ENCODE measurements at regions not wholly inside any gene's neighbourhood (a gene's known extent, or its start where the extent isn't known, plus 50 kb on each side); places are given as distances from the start of the nearest gene placed in this dataset.
A peak's percentile ranks its signal among the peaks of the same experiment; 100 is the strongest.
"Not testable (repeated sequence)": the region's sequence is repeated elsewhere in the genome, so short reads cannot be mapped to it uniquely, and the experiment has no call there.

DNA sequence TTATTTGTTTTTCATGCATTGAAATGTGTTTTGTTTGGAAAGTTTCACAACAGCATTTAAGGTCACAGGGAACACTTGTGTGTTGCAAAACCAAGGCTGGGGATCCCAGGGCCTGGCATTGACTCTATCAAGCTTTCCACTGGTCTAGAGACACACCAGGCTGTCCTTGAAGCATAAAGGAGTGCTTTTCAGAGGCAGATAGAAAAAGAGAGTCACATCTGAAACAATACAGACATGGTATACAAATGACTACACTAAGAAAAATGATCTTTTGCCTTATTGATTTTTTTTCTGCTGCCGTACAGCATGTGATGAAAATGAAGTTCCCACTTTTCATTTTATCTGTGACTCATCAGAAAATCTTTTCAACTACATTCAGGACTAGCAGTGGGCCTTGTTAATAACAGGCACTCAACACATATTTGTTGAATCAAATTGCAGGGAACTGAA, 61.9 kb upstream of the ZCCHC2 start:
- H3K27ac ChIP-seq, result peak overlapping the region in 1 of 2 donors; percentile 66
- H3K4me3 ChIP-seq, result no peak overlapping the region
- TF ChIP-seq, protein P1, sequence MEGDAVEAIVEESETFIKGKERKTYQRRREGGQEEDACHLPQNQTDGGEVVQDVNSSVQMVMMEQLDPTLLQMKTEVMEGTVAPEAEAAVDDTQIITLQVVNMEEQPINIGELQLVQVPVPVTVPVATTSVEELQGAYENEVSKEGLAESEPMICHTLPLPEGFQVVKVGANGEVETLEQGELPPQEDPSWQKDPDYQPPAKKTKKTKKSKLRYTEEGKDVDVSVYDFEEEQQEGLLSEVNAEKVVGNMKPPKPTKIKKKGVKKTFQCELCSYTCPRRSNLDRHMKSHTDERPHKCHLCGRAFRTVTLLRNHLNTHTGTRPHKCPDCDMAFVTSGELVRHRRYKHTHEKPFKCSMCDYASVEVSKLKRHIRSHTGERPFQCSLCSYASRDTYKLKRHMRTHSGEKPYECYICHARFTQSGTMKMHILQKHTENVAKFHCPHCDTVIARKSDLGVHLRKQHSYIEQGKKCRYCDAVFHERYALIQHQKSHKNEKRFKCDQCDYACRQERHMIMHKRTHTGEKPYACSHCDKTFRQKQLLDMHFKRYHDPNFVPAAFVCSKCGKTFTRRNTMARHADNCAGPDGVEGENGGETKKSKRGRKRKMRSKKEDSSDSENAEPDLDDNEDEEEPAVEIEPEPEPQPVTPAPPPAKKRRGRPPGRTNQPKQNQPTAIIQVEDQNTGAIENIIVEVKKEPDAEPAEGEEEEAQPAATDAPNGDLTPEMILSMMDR (IDR thresholded peaks at IDR 0.05), result no peak
- peaks cover 0 to 4% of the 10 kb centered on the region in 2 donors for H3K9me3 ChIP-seq
- H3K4me1 ChIP-seq, result peaks cover 0 to 15% of the 10 kb centered on the region in 2 donors
- H3K36me3 ChIP-seq, result no peaks in the 10 kb centered on the region
- intact Hi-C loops (cut with DNase I), result no loop called here
- no peaks in the 10 kb centered on the region for H3K27me3 ChIP-seq
- ATAC-seq, result peak; percentile 81
- peak in 1 of 4 donors; percentile 44 for DNase-seq

GRCh38 chr18:62461591-62461990, 61.2 kb upstream of the ZCCHC2 start:
- Histone ChIP-seq H3K9me3 (peaks cover 0 to 4% of the 10 kb centered on the region in 2 donors), H3K27me3 (no peaks in the 10 kb centered on the region), H3K36me3 (no peaks in the 10 kb centered on the region), H3K27ac (no peak overlapping the region), H3K4me3 (no peak overlapping the region), H3K4me1 (peaks cover 0 to 15% of the 10 kb centered on the region in 2 donors)
- no peak for ATAC-seq
- TF ChIP-seq, protein P1 (IDR thresholded peaks at IDR 0.05), result no peak
- no peak for DNase-seq
- intact Hi-C loops (cut with DNase I), result no loop called here

GRCh38 chr18:62464266-62464665, 58.6 kb upstream of the ZCCHC2 start:
- DNase-seq, result no peak
- no peak overlapping the region for H3K4me3 ChIP-seq
- TF ChIP-seq, protein P1 (IDR thresholded peaks at IDR 0.05), result no peak
- H3K9me3 ChIP-seq, result peaks cover 0 to 4% of the 10 kb centered on the region in 2 donors
- H3K4me1 ChIP-seq, result peaks cover 0 to 15% of the 10 kb centered on the region in 2 donors
- no peak for ATAC-seq
- intact Hi-C loops (cut with DNase I), result no loop called here
- no peak overlapping the region for H3K27ac ChIP-seq
- no peaks in the 10 kb centered on the region for H3K36me3 ChIP-seq
- no peaks in the 10 kb centered on the region for H3K27me3 ChIP-seq

DNA sequence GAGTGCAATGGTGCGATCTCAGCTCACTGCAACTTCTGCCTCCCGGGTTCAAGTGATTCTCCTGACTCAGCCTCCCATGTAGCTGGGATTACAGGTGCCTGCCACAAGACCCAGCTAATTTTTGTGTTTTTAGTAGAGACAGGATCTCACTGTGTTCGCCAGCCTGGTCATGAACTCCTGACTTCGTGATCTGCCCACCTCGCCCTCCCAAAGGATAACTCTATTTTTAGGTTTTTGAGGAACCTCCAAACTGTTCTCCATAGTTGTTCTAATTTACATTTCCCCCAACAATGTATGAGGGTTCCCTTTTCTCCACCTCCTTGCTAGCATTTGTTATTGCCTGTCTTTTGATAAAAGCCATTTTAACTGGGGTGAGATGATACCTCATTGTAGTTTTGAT, 53.7 kb upstream of the ZCCHC2 start:
- ATAC-seq; DNase-seq; H3K4me1 ChIP-seq; H3K27ac ChIP-seq; H3K27me3 ChIP-seq; intact Hi-C loops (cut with DNase I); H3K4me3 ChIP-seq; H3K36me3 ChIP-seq: not testable (repeated sequence)
- H3K9me3 ChIP-seq, result peaks cover 0 to 14% of the 10 kb centered on the region in 2 donors
